ENCODE measurements at regions not wholly inside any gene's neighbourhood (a gene's known extent, or its start where the extent isn't known, plus 50 kb on each side); places are given as distances from the start of the nearest gene placed in this dataset.

DNA sequence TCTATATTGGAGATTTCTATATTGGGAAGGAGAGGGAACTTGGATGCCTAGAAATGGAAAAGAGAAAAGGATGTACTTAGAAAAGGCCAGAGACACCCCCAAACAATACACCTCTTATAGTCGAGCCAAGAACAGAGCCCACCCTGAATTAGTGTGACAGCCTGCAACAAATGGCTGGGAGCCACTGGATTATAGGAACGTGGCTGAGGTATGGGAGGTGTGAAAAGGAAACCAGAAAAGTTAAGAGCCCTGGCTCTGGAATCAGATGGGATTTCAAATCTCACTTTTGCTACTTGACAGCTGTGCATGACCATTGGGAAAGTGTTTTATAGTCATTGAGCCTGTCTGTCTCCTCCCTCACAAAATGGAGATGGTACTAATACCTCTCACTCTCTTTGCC, 394.0 kb downstream of the ZNF521 start:
- no peaks in the 10 kb centered on the region for H3K36me3 ChIP-seq
- H3K27me3 ChIP-seq = no peaks in the 10 kb centered on the region
- TF ChIP-seq, protein P1, sequence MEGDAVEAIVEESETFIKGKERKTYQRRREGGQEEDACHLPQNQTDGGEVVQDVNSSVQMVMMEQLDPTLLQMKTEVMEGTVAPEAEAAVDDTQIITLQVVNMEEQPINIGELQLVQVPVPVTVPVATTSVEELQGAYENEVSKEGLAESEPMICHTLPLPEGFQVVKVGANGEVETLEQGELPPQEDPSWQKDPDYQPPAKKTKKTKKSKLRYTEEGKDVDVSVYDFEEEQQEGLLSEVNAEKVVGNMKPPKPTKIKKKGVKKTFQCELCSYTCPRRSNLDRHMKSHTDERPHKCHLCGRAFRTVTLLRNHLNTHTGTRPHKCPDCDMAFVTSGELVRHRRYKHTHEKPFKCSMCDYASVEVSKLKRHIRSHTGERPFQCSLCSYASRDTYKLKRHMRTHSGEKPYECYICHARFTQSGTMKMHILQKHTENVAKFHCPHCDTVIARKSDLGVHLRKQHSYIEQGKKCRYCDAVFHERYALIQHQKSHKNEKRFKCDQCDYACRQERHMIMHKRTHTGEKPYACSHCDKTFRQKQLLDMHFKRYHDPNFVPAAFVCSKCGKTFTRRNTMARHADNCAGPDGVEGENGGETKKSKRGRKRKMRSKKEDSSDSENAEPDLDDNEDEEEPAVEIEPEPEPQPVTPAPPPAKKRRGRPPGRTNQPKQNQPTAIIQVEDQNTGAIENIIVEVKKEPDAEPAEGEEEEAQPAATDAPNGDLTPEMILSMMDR (IDR thresholded peaks at IDR 0.05) = no peak
- H3K4me1 ChIP-seq (ENCODE audit: control insufficient read depth in 1 of 2, insufficient read depth in 1 of 2, low read depth in 1 of 2, low read length in 1 of 2) = no peaks in the 10 kb centered on the region
- no peaks in the 10 kb centered on the region for H3K9me3 ChIP-seq
- H3K27ac ChIP-seq = no peak overlapping the region
- no peak overlapping the region for H3K4me3 ChIP-seq (ENCODE audit: low read depth in 1 of 2, low read length in 1 of 2)

DNA sequence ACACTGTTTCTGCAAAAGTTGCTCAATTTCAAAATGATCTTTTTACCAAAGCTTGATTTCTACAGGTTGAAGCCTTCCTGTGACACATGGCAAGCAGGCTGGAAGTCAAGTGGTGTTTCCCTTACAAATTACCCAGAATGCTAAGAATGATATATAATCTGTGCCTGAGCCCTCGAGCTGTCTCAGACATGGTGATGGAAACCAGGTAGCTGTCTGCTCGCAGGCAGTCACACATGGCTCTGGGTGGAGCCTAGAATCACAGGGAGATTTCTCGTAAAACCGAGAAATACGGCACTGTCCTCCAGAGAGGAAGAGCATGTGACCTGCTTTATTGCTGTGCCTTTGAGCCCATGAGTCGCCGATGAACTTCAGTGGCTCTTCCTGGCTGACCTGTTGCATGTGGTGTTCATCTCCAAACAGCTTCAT, 392.9 kb downstream of the ZNF521 start:
- Histone ChIP-seq H3K36me3 (no peaks in the 10 kb centered on the region), H3K27me3 (no peaks in the 10 kb centered on the region), H3K9me3 (no peaks in the 10 kb centered on the region), H3K27ac (no peak overlapping the region), H3K4me1 (ENCODE audit: control insufficient read depth in 1 of 2, insufficient read depth in 1 of 2, low read depth in 1 of 2, low read length in 1 of 2) (no peaks in the 10 kb centered on the region), H3K4me3 (ENCODE audit: low read depth in 1 of 2, low read length in 1 of 2) (no peak overlapping the region)
- TF ChIP-seq, protein P1 (IDR thresholded peaks at IDR 0.05) = no peak

DNA sequence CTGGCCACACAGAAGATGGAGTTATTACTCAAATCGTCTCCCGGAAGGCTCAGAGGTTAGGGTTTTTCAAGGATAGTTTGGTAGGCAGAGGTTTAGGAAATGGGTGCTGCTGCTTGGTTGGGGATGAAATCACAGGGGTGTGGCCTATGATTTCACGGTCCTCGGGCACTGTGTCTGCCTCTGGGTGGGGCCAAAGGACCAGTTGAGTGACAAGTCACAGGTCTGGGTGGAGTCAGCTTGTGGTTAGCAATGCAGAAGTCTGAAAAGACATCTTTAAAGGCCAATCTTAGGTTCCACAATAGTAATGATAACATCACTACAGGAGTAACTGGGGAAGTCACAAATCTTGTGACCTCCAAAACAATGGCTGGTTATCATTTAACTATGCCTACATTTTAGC, 387.8 kb downstream of the ZNF521 start:
- TF ChIP-seq, protein P1 (IDR thresholded peaks at IDR 0.05) = no peak
- no peaks in the 10 kb centered on the region for H3K9me3 ChIP-seq
- no peaks in the 10 kb centered on the region for H3K36me3 ChIP-seq
- no peak overlapping the region for H3K4me3 ChIP-seq (ENCODE audit: low read depth in 1 of 2, low read length in 1 of 2)
- H3K4me1 ChIP-seq (ENCODE audit: control insufficient read depth in 1 of 2, insufficient read depth in 1 of 2, low read depth in 1 of 2, low read length in 1 of 2) = peaks cover under 1 to 7% of the 10 kb centered on the region in 2 experiments
- peak overlapping the region; percentile 9 for H3K27ac ChIP-seq
- no peaks in the 10 kb centered on the region for H3K27me3 ChIP-seq

DNA sequence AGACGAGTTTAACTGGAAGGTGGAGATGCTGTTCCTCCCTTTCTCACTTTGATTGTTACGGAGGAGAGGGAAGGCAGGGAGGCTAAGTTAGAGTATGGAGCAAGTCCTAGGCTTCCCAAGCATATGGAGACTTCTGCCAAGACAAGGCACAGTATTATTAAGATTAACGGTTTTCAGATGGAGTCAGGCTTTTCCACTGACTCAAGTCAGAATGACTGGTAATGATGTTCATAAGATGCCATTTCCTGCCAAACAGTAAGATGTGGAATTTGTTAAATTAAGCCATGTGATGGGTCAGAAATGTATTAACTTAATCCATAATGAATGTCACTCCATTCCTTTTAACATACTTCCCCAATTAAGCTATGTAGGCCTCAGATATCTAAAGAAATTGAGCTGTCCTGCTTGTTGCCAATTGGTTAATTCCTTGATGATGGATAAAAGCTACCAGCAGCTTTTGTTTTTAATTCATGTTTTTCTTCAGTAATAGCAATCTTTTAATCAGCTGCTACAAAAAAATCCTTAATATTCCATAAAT, 383.7 kb downstream of the ZNF521 start:
- Histone ChIP-seq H3K4me3 (ENCODE audit: low read depth in 1 of 2, low read length in 1 of 2) (no peak overlapping the region), H3K27me3 (no peaks in the 10 kb centered on the region), H3K36me3 (no peaks in the 10 kb centered on the region), H3K4me1 (ENCODE audit: control insufficient read depth in 1 of 2, insufficient read depth in 1 of 2, low read depth in 1 of 2, low read length in 1 of 2) (peaks cover 6 to 26% of the 10 kb centered on the region in 2 experiments), H3K9me3 (no peaks in the 10 kb centered on the region), H3K27ac (no peak overlapping the region)
- TF ChIP-seq, protein P1 (IDR thresholded peaks at IDR 0.05) = no peak

DNA sequence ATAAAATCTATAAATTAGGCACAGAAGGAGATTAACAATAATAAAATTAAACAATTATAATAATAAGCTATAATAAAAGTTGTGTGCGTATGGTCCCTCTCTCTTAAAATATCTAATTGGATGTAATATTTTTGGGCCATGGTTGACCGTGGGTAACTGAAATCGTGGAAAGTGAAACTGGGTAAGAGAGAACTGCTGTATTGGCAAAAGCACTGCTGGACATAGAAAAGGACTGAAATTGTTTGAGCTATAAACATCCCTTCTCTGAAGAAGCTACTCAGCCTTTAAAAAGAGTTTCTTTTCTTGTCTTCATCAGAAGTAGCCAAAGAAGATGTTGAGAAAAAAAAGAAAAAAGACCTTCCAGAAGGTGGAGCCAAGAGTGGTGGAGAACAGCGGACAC, 379.4 kb downstream of the ZNF521 start:
- Histone ChIP-seq H3K27me3 (no peaks in the 10 kb centered on the region), H3K4me1 (ENCODE audit: control insufficient read depth in 1 of 2, insufficient read depth in 1 of 2, low read depth in 1 of 2, low read length in 1 of 2) (peaks cover 6 to 26% of the 10 kb centered on the region in 2 experiments), H3K36me3 (no peaks in the 10 kb centered on the region), H3K9me3 (no peaks in the 10 kb centered on the region), H3K4me3 (ENCODE audit: low read depth in 1 of 2, low read length in 1 of 2) (no peak overlapping the region), H3K27ac (no peak overlapping the region)
- TF ChIP-seq, protein P1 (IDR thresholded peaks at IDR 0.05) = no peak

DNA sequence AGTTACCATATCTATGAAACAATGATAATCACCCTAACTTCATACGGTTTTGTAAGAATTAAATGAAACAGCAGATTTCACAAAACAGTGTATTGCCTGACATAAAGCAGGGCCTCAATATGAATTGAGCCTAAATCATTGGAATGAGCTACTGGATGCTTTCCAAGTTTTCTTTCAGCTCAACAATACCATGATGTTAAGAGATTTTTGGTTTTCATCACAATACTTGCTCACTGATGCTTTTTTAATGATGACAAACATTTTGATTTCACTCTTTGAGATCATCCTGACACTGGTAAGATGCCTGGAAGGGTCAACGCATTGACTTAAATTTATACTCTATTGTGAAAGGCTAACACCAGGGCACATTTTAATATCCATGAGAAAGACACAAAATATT, 377.5 kb downstream of the ZNF521 start:
- Histone ChIP-seq H3K27me3 (no peaks in the 10 kb centered on the region), H3K4me1 (ENCODE audit: control insufficient read depth in 1 of 2, insufficient read depth in 1 of 2, low read depth in 1 of 2, low read length in 1 of 2) (peaks cover 3 to 17% of the 10 kb centered on the region in 2 experiments), H3K27ac (no peak overlapping the region), H3K9me3 (no peaks in the 10 kb centered on the region), H3K4me3 (ENCODE audit: low read depth in 1 of 2, low read length in 1 of 2) (no peak overlapping the region), H3K36me3 (no peaks in the 10 kb centered on the region)
- TF ChIP-seq, protein P1 (IDR thresholded peaks at IDR 0.05) = no peak

Measured in neutrophil (primary cell).